RWPE1 (cell line): ENCODE measurements at regions not wholly inside any gene's neighbourhood (a gene's known extent, or its start where the extent isn't known, plus 50 kb on each side); places are given as distances from the start of the nearest gene placed in this dataset.

ENCODE experiments used
- CTCF ChIA-PET: fragments of 350-600 bp; sonication (Branson Sonifier 250); formaldehyde crosslinking; extraction: SDS; loops from one replicate; lab custom pipeline; 2021; lab: Yijun Ruan, JAX
- POLR2A ChIA-PET: fragments of 400-600 bp; formaldehyde crosslinking; extraction: SDS; loops from one replicate; lab custom pipeline; 2020; ENCODE audit warnings: antibody characterized with exemption; ENCODE audit not compliant: low non-redundant PET; lab: Yijun Ruan, JAX
- DNase-seq: peaks from one replicate; pipeline ENCODE4 v3.0.0; 2012; ENCODE audit warnings: low spot score
- H3K27ac ChIP-seq: fragments of 450-650 bp; 2 replicates; pipeline ENCODE4 v1.5.1; 2017
- TF ChIP-seq, protein P1 (sequence below): fragments of 450-650 bp; conservative IDR thresholded peaks from 2 replicates; pipeline ENCODE4 v1.5.1; 2017; ENCODE audit warnings: low read depth, mild to moderate bottlenecking

DNA sequence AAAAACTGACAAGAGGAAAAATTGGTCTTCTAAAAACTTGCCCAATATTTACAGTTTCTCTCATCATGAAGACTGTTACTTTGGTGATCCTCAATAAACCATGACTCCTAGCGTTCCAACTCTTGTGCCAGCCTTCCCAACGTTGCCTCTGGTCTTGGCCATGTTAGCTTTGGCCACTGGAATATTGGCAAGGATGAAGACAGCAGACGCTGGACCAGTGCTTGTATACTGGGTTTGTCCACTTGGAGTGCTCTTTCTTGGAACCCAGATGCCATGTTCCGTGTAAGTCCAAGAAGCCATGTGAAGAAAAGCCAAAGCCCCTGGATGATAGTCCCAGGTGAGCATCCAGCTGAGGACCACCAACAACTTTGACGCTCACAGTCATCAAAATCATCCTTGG is 379.6 kb downstream of the NUAK1 start:
- TF ChIP-seq, protein P1, sequence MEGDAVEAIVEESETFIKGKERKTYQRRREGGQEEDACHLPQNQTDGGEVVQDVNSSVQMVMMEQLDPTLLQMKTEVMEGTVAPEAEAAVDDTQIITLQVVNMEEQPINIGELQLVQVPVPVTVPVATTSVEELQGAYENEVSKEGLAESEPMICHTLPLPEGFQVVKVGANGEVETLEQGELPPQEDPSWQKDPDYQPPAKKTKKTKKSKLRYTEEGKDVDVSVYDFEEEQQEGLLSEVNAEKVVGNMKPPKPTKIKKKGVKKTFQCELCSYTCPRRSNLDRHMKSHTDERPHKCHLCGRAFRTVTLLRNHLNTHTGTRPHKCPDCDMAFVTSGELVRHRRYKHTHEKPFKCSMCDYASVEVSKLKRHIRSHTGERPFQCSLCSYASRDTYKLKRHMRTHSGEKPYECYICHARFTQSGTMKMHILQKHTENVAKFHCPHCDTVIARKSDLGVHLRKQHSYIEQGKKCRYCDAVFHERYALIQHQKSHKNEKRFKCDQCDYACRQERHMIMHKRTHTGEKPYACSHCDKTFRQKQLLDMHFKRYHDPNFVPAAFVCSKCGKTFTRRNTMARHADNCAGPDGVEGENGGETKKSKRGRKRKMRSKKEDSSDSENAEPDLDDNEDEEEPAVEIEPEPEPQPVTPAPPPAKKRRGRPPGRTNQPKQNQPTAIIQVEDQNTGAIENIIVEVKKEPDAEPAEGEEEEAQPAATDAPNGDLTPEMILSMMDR: no peak
- DNase-seq: no peak
- ChIA-PET POLR2A (no interaction called here), CTCF (interaction anchor here (0.6 kb wide), 1 partner anchor 344 kb away, joined by 4 read pairs; no protein-coding TSS in a partner anchor)
- no peak overlapping the region for H3K27ac ChIP-seq

GRCh38 chr12:105761075-105761474 is 377.7 kb downstream of the NUAK1 start:
- ChIA-PET CTCF (no interaction called here), POLR2A (no interaction called here)
- no peak for DNase-seq
- TF ChIP-seq, protein P1: no peak
- no peak overlapping the region for H3K27ac ChIP-seq

DNA sequence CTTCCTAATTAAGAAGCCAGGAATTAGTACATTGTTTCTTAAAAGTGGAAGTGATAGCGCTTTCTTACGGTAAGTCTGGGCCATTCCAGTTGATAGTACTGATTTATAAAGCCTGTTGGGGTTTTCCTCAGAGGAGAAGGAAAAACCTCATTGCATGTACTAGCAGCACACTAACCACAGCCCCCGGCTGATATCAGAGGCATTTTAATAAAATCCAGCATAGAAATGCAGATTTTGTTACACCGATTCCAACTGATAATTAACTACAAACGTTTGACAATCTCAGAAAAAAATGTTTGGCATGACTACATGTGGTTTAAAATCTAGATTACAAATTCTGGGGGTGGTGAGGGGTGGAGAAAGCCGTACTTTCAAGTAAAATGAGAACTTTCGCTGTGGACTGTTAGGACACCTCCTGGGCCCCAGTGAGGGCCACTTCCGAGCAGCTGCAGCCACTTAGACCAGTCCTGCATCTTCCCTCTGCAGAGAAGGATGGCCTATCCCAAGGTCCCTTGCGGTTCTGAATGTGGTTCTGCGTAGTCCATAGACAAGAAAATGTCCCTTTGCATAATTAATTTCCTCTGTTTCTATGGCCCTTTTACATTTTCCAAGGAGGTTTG is 374.4 kb downstream of the NUAK1 start:
- POLR2A ChIA-PET: no interaction called here
- no peak overlapping the region for H3K27ac ChIP-seq
- TF ChIP-seq, protein P1: no peak
- DNase-seq: no peak
- CTCF ChIA-PET: no interaction called here

- DNase-seq: no peak
- H3K27ac ChIP-seq: no peak overlapping the region
- CTCF ChIA-PET: no interaction called here
- TF ChIP-seq, protein P1: no peak
- POLR2A ChIA-PET: no interaction called here
Measured at GRCh38 chr12:105765053-105766014, 373.4 kb downstream of the NUAK1 start.

GRCh38 chr12:105766029-105766428 is 372.7 kb downstream of the NUAK1 start:
- no peak for DNase-seq
- TF ChIP-seq, protein P1: no peak
- CTCF ChIA-PET: no interaction called here

GRCh38 chr12:105769486-105769885 is 369.3 kb downstream of the NUAK1 start:
- CTCF ChIA-PET: no interaction called here
- POLR2A ChIA-PET: no interaction called here
- TF ChIP-seq, protein P1: no peak
- no peak overlapping the region for H3K27ac ChIP-seq
- DNase-seq: no peak

More at GRCh38 chr12:105766029-105766428, 372.7 kb downstream of the NUAK1 start:
- H3K27ac ChIP-seq: no peak overlapping the region
- POLR2A ChIA-PET: no interaction called here
